NCI-H2196 (cell line): ENCODE measurements at regions not wholly inside any gene's neighbourhood (a gene's known extent, or its start where the extent isn't known, plus 50 kb on each side); places are given as distances from the start of the nearest gene placed in this dataset.
"Not testable (repeated sequence)": the region's sequence is repeated elsewhere in the genome, so short reads cannot be mapped to it uniquely, and the experiment has no call there.

Source experiments
- DNase-seq: peaks from one replicate; lab custom pipeline; 2025; ENCODE audit not compliant: unreplicated experiment; lab: John Stamatoyannopoulos, UW

- DNase-seq = no peak
These were observed 129.7 kb upstream of the TNP1 start for GRCh38 chr2:216989340-216990129.

- DNase-seq = no peak
These were observed 127.5 kb upstream of the TNP1 start for GRCh38 chr2:216987252-216987821.

- peak; percentile 90 for DNase-seq
These were observed 125.8 kb upstream of the TNP1 start for GRCh38 chr2:216985658-216986141.

GRCh38 chr2:216984937-216985336, 125.1 kb upstream of the TNP1 start:
- no peak for DNase-seq

- DNase-seq = not testable (repeated sequence)
These were observed 122.1 kb upstream of the TNP1 start for GRCh38 chr2:216981951-216982350.

GRCh38 chr2:216980510-216980909, 120.6 kb upstream of the TNP1 start:
- DNase-seq = not testable (repeated sequence)

GRCh38 chr2:216974321-216975302, 114.7 kb upstream of the TNP1 start:
- no peak for DNase-seq

GRCh38 chr2:216971593-216971992, 111.7 kb upstream of the TNP1 start:
- DNase-seq = no peak

GRCh38 chr2:216970359-216970915, 110.6 kb upstream of the TNP1 start:
- DNase-seq = no peak

GRCh38 chr2:216967889-216968288, 108.0 kb upstream of the TNP1 start:
- DNase-seq = no peak

GRCh38 chr2:216960671-216961268, 100.9 kb upstream of the TNP1 start:
- DNase-seq = no peak

- no peak for DNase-seq
These were observed 99.6 kb upstream of the TNP1 start for GRCh38 chr2:216959433-216959832.

GRCh38 chr2:216956820-216957493, 97.1 kb upstream of the TNP1 start:
- DNase-seq = no peak

GRCh38 chr2:216951171-216951570, 91.3 kb upstream of the TNP1 start:
- no peak for DNase-seq

GRCh38 chr2:216950547-216950946, 90.7 kb upstream of the TNP1 start:
- DNase-seq = no peak

- no peak for DNase-seq
These were observed 90.0 kb upstream of the TNP1 start for GRCh38 chr2:216949700-216950413.

- no peak for DNase-seq
These were observed 87.2 kb upstream of the TNP1 start for GRCh38 chr2:216947055-216947454.

- DNase-seq = no peak
These were observed 84.9 kb upstream of the TNP1 start for GRCh38 chr2:216944733-216945132.

- no peak for DNase-seq
These were observed 83.2 kb upstream of the TNP1 start for GRCh38 chr2:216943109-216943508.
